ENCODE measurements at regions not wholly inside any gene's neighbourhood (a gene's known extent, or its start where the extent isn't known, plus 50 kb on each side); places are given as distances from the start of the nearest gene placed in this dataset.

- Histone ChIP-seq H3K27me3 (no peaks in the 10 kb centered on the region), H3K9me3 (replicated peaks in 1 of 3) (no peaks in the 10 kb centered on the region), H3K4me3 (no peak overlapping the region), H3K36me3 (replicated peaks in 1 of 2) (no peaks in the 10 kb centered on the region), H3K27ac (no peak overlapping the region), H3K4me1 (replicated peaks in 1 of 2) (no peaks in the 10 kb centered on the region)
- no peak for TF ChIP-seq CTCF (IDR thresholded peaks at IDR 0.05)
- TF ChIP-seq POLR2A (IDR thresholded peaks at IDR 0.05), result no peak
- no peak for DNase-seq
- WGBS, 4 donors, result 79 to 94% (median 91%) methylated on average over 3 of the region's 3 CpGs
- intact Hi-C loops (cut with DNase I), result no loop called here
Measured at GRCh38 chr15:45849136-45849535, 214.3 kb downstream of the SQOR start.

GRCh38 chr15:45854455-45855202 lies 219.8 kb downstream of the SQOR start:
- 69 to 78% (median 75%) methylated on average over 6 of the region's 6 CpGs for WGBS, 4 donors
- DNase-seq, result no peak
- H3K36me3 ChIP-seq (replicated peaks in 1 of 2), result no peaks in the 10 kb centered on the region
- intact Hi-C loops (cut with DNase I), result no loop called here
- H3K4me3 ChIP-seq, result no peak overlapping the region
- no peaks in the 10 kb centered on the region for H3K27me3 ChIP-seq
- TF ChIP-seq CTCF (IDR thresholded peaks at IDR 0.05) (no peak), POLR2A (IDR thresholded peaks at IDR 0.05) (no peak)
- no peaks in the 10 kb centered on the region for H3K9me3 ChIP-seq (replicated peaks in 1 of 3)
- no peaks in the 10 kb centered on the region for H3K4me1 ChIP-seq (replicated peaks in 1 of 2)
- H3K27ac ChIP-seq, result no peak overlapping the region

DNA sequence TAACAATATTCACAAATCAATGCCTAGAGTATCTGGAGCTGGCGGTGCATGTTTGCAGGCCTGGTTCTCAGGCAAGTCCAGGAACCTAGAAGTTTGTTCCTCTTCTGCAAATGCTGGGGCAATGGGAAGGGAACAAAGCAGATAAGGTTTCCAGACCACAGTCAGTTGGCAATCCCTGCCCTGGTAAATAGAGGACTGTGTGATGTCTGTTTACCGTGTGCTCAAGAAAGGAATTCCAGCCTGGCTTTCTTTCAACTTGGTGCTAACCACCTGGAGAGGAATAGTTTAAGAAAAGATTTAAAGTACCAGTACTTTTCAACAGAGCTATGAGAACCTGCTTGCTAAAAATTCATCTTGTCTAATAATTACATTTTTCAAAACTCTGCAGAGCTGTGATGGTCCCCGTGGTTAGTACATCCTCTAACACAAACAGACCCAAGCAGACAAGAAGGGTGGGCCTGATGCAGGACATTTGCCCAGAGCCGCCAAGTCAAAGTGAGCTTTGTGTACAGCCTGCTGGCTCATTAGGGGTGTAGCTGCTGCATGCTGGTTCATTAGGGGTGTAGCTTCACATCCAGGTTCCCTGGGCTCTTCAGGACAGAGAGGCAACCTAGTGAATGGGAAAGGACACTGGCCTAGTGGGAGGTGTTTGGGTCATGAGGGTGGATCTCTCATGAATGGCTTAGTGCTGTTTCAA lies 220.5 kb downstream of the SQOR start:
- H3K9me3 ChIP-seq (replicated peaks in 1 of 3), result no peaks in the 10 kb centered on the region

More for the DNA sequence above, 220.5 kb downstream of the SQOR start:
- intact Hi-C loops (cut with DNase I), result no loop called here
- no peak overlapping the region for H3K4me3 ChIP-seq
- no peak for DNase-seq
- no peaks in the 10 kb centered on the region for H3K27me3 ChIP-seq
- H3K4me1 ChIP-seq (replicated peaks in 1 of 2), result no peaks in the 10 kb centered on the region
- TF ChIP-seq POLR2A (IDR thresholded peaks at IDR 0.05) (no peak), CTCF (IDR thresholded peaks at IDR 0.05) (no peak)
- H3K27ac ChIP-seq, result no peak overlapping the region
- no peaks in the 10 kb centered on the region for H3K36me3 ChIP-seq (replicated peaks in 1 of 2)
- 44 to 62% (median 58%) methylated on average over 4 of the region's 4 CpGs for WGBS, 4 donors

All from adrenal gland (tissue), 9 donors.